ENCODE measurements at regions not wholly inside any gene's neighbourhood (a gene's known extent, or its start where the extent isn't known, plus 50 kb on each side); places are given as distances from the start of the nearest gene placed in this dataset.

- Histone ChIP-seq H4K20me1 (ENCODE audit: insufficient read depth) (no peaks in the 10 kb centered on the region), H3K27me3 (ENCODE audit: insufficient read depth) (no peaks in the 10 kb centered on the region), H2AFZ (ENCODE audit: low read depth) (no peak overlapping the region), H3F3A (replicated peaks; ENCODE audit: insufficient read depth) (no peaks in the 10 kb centered on the region), H3K4me1 (ENCODE audit: control insufficient read depth in 1 of 2, insufficient read depth in 2 of 2, low read depth in 1 of 2, low read length in 1 of 2) (peaks cover 0 to 5% of the 10 kb centered on the region in 2 experiments; a peak in 1 of 4 replicates), H3K4me2 (no peak overlapping the region), H3K9me3 (no peaks in the 10 kb centered on the region), H3K79me2 (ENCODE audit: insufficient read depth) (no peaks in the 10 kb centered on the region), H3K27ac (ENCODE audit: low read depth in 2 of 2, low read length in 1 of 2) (no peak overlapping the region), H3K4me3 (ENCODE audit: low read depth in 2 of 2, low read length in 1 of 2) (no peak overlapping the region), H3K36me3 (replicated peaks in 1 of 2; ENCODE audit: control insufficient read depth in 1 of 2, insufficient read depth in 2 of 2, low read length in 1 of 2) (no peaks in the 10 kb centered on the region), H3K9me2 (no peaks in the 10 kb centered on the region), H3K9ac (no peak overlapping the region)
- 49% methylated on average over 8 of the region's 8 CpGs for WGBS (ENCODE audit: low lambda C conversion rate)
- CTCF ChIA-PET: interaction anchor here (0.6 to 2.3 kb wide), 2 partner anchors 11 to 135 kb away, joined by 3 to 7 read pairs; no protein-coding TSS in a partner anchor
- POLR2A ChIA-PET: no interaction called here
- TF ChIP-seq FOXJ3 (CRISPR knock-in tag; IDR thresholded peaks at IDR 0.05): no peak
- TF ChIP-seq GABPA (IDR thresholded peaks at IDR 0.05; ENCODE audit: low read depth): no peak
- no peak for TF ChIP-seq TEAD4 (IDR thresholded peaks at IDR 0.05; ENCODE audit: borderline replicate concordance, insufficient read depth)
- DNase-seq: no peak
Measured at GRCh38 chr19:30170495-30171137, 201.6 kb upstream of the ZNF536 start.

GRCh38 chr19:30171138-30171635 is 201.0 kb upstream of the ZNF536 start:
- no peaks in the 10 kb centered on the region for H3K9me3 ChIP-seq
- H3K4me3 ChIP-seq (ENCODE audit: low read depth in 2 of 2, low read length in 1 of 2): no peak overlapping the region
- no peak overlapping the region for H3K9ac ChIP-seq
- ChIA-PET POLR2A (no interaction called here), CTCF (interaction anchor here (1.4 kb wide), 1 partner anchor 13 kb away, joined by 3 read pairs; no protein-coding TSS in a partner anchor)
- 51% methylated on average over 3 of the region's 3 CpGs for WGBS (ENCODE audit: low lambda C conversion rate)
- H3F3A ChIP-seq (replicated peaks; ENCODE audit: insufficient read depth): no peaks in the 10 kb centered on the region
- DNase-seq: no peak
- no peaks in the 10 kb centered on the region for H4K20me1 ChIP-seq (ENCODE audit: insufficient read depth)
- H3K27me3 ChIP-seq (ENCODE audit: insufficient read depth): no peaks in the 10 kb centered on the region
- H3K4me2 ChIP-seq: no peak overlapping the region
- H3K36me3 ChIP-seq (replicated peaks in 1 of 2; ENCODE audit: control insufficient read depth in 1 of 2, insufficient read depth in 2 of 2, low read length in 1 of 2): no peaks in the 10 kb centered on the region
- TF ChIP-seq YY1 (IDR thresholded peaks at IDR 0.05; ENCODE audit: low read depth) (no peak), MAX (IDR thresholded peaks at IDR 0.05; ENCODE audit: low read depth) (no peak), USF2 (IDR thresholded peaks at IDR 0.05; ENCODE audit: borderline replicate concordance, low read depth, low read length) (no peak)
- no peak overlapping the region for H3K27ac ChIP-seq (ENCODE audit: low read depth in 2 of 2, low read length in 1 of 2)
- H3K4me1 ChIP-seq (ENCODE audit: control insufficient read depth in 1 of 2, insufficient read depth in 2 of 2, low read depth in 1 of 2, low read length in 1 of 2): peaks cover 0 to 5% of the 10 kb centered on the region in 2 experiments; a peak in 1 of 4 replicates
- H3K79me2 ChIP-seq (ENCODE audit: insufficient read depth): no peaks in the 10 kb centered on the region
- no peak overlapping the region for H2AFZ ChIP-seq (ENCODE audit: low read depth)
- H3K9me2 ChIP-seq: no peaks in the 10 kb centered on the region

GRCh38 chr19:30171795-30172612 is 200.2 kb upstream of the ZNF536 start:
- H3K4me2 ChIP-seq: no peak overlapping the region
- H3K36me3 ChIP-seq (replicated peaks in 1 of 2; ENCODE audit: control insufficient read depth in 1 of 2, insufficient read depth in 2 of 2, low read length in 1 of 2): no peaks in the 10 kb centered on the region
- no peak overlapping the region for H3K4me3 ChIP-seq (ENCODE audit: low read depth in 2 of 2, low read length in 1 of 2)
- TF ChIP-seq RFX5 (IDR thresholded peaks at IDR 0.05; ENCODE audit: low read length) (no peak), RXRA (IDR thresholded peaks at IDR 0.05; ENCODE audit: borderline replicate concordance, low read depth) (no peak), ZBTB33 (IDR thresholded peaks at IDR 0.05; ENCODE audit: borderline replicate concordance, low read depth) (no peak), MAX (IDR thresholded peaks at IDR 0.05; ENCODE audit: low read depth) (no peak), CHD2 (IDR thresholded peaks at IDR 0.05; ENCODE audit: low read length, partially characterized antibody) (no peak), RAD21 (IDR thresholded peaks at IDR 0.05; ENCODE audit: low read length) (no peak), SIN3A (IDR thresholded peaks at IDR 0.05; ENCODE audit: borderline replicate concordance, low read depth, low read length) (no peak)
- POLR2A ChIA-PET: no interaction called here
- no peaks in the 10 kb centered on the region for H3K27me3 ChIP-seq (ENCODE audit: insufficient read depth)
- no peaks in the 10 kb centered on the region for H3F3A ChIP-seq (replicated peaks; ENCODE audit: insufficient read depth)
- 41% methylated on average over 8 of the region's 10 CpGs for WGBS (ENCODE audit: low lambda C conversion rate)
- peaks cover 0 to 5% of the 10 kb centered on the region in 2 experiments; a peak in 1 of 4 replicates for H3K4me1 ChIP-seq (ENCODE audit: control insufficient read depth in 1 of 2, insufficient read depth in 2 of 2, low read depth in 1 of 2, low read length in 1 of 2)
- CTCF ChIA-PET: interaction anchor here (0.9 to 1.4 kb wide), 2 partner anchors 13 to 90 kb away, joined by 3 read pairs; no protein-coding TSS in a partner anchor
- DNase-seq: no peak
- no peak overlapping the region for H3K9ac ChIP-seq
- no peak overlapping the region for H2AFZ ChIP-seq (ENCODE audit: low read depth)
- no peaks in the 10 kb centered on the region for H3K79me2 ChIP-seq (ENCODE audit: insufficient read depth)
- no peaks in the 10 kb centered on the region for H3K9me3 ChIP-seq
- no peak overlapping the region for H3K27ac ChIP-seq (ENCODE audit: low read depth in 2 of 2, low read length in 1 of 2)
- no peaks in the 10 kb centered on the region for H4K20me1 ChIP-seq (ENCODE audit: insufficient read depth)
- no peaks in the 10 kb centered on the region for H3K9me2 ChIP-seq

Data from SK-N-SH (cell line).